ENCODE measurements at regions not wholly inside any gene's neighbourhood (a gene's known extent, or its start where the extent isn't known, plus 50 kb on each side); places are given as distances from the start of the nearest gene placed in this dataset.

- DNase-seq: no peak
Measured at GRCh38 chr6:104305206-104305605, 554.5 kb downstream of the HACE1 start.

DNA sequence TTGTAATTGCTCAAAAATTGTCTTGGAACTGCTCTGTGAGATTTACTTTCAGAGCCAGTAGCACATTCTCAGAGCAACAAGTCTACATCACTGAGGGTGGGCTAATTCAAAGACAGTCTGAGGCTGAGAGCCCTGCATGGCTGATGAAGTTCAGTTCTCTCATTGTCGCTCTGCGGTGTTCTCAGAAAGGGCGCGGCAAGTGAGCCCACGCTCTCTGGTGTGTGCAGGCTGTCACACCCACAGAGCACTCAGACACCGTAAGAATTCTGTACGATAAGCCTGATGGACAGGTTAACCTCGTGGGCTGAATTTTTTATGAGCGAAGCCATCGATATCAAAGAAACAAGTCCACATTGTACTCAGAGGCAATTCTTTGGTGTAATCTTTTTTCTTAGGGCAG, 557.8 kb downstream of the HACE1 start:
- DNase-seq: no peak

GRCh38 chr6:104286641-104287040, 573.1 kb downstream of the HACE1 start:
- DNase-seq: no peak

GRCh38 chr6:104284872-104285271, 574.8 kb downstream of the HACE1 start:
- no peak for DNase-seq

DNA sequence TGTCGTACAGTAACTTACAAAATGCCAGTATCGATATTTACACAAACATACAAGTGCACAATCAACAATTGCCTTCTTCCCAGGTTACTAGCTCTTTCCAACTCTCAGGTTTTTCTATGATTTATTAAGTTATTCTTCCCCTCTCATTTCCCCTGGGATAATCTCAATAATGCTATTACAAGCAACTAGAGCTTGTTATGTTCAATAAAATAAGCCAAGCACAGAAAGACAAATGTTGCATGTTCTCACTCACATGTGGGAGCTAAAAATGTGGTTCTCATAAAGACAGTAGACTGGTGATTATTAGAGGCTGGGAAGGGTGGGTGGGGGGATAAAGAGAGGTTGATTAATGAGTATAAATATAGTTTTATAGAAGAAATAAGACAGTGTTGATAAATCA, 577.1 kb downstream of the HACE1 start:
- no peak for DNase-seq

GRCh38 chr6:104281370-104281769, 578.3 kb downstream of the HACE1 start:
- no peak for DNase-seq

GRCh38 chr6:104268389-104268788, 591.3 kb downstream of the HACE1 start:
- no peak for DNase-seq

- DNase-seq: no peak
Measured at GRCh38 chr6:104266922-104267321, 592.8 kb downstream of the HACE1 start.

- no peak for DNase-seq
Measured at GRCh38 chr6:104256646-104257045, 603.1 kb downstream of the HACE1 start.

- no peak for DNase-seq
Measured at GRCh38 chr6:104253236-104253635, 606.5 kb downstream of the HACE1 start.

DNA sequence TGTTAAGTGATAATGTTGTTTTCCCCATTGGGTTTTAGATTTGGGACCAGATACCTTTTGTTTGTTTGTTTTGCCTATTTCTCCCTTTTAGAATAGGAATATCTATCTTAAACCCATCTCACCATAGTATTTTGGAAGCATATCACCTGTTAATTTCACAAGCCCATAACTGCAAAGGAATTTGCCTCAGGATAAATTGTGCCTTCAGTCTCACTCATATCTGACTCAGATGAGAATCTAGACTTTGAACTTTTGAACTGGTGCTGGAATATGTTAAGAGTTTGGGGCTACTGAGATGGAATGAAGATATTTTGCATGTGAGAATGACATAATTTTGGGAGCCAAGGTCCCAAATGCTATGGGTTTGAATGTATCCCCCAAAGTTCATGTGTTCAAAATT, 607.4 kb downstream of the HACE1 start:
- no peak for DNase-seq

GRCh38 chr6:104251651-104252050, 608.1 kb downstream of the HACE1 start:
- no peak for DNase-seq

DNA sequence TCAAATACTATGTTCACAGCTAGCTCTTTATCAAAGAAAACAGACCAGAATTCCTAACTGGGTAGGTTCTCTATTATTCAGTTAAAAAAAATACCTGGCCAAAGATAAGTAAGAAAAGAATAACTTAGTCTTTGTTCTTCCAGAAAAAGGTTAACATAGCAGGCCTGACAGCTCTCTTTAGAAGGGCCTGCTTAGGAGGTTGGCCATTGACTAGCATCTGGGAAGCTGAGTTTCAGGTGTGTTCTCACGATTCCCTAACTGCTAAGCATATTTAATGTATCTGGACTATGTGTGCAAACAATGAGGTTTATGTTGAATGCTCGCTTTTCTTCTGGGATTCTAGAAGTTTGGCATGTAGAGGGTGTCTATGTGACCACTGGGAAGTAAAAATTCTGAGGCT, 618.9 kb downstream of the HACE1 start:
- no peak for DNase-seq

DNA sequence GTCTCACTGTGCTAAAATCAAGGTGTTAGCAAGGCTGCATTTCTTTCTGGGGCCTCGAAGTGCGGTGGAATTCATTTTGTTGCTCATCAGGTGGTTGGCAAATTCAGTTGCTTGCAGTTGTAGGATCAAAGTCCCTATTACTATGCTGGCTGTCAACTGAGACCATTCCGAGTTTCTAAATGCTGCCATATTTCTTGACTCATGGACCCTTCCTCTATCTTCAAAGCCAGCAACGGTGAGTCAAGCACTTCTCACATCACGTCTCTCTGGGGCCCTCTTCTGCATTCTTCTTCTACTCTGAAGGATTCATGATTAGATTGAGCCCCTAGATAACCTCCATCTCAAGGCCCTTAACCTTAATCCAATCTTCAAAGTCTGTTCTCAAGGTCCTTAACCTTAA, 619.7 kb downstream of the HACE1 start:
- no peak for DNase-seq

- no peak for DNase-seq
Measured at GRCh38 chr6:104229057-104229456, 630.7 kb downstream of the HACE1 start.

DNA sequence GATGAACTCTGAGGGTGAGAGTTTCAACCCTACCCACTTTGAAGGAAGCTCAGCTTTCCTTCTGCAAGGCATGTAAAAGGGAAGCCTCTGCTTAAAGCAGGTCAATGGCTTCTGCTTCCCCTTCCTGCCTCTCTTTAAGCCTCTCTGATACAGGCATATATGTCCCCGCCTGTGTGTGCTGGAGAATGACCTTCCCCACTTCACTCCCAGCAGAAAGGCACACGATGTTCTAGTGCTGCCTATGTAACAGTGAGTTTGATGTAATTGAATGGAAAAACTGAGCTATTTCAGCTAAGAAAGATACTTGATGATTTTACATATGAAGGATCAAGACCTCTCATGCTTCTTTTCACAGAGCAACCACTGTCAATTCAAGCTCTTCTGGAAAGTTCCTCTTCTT, 632.2 kb downstream of the HACE1 start:
- DNase-seq: no peak

DNA sequence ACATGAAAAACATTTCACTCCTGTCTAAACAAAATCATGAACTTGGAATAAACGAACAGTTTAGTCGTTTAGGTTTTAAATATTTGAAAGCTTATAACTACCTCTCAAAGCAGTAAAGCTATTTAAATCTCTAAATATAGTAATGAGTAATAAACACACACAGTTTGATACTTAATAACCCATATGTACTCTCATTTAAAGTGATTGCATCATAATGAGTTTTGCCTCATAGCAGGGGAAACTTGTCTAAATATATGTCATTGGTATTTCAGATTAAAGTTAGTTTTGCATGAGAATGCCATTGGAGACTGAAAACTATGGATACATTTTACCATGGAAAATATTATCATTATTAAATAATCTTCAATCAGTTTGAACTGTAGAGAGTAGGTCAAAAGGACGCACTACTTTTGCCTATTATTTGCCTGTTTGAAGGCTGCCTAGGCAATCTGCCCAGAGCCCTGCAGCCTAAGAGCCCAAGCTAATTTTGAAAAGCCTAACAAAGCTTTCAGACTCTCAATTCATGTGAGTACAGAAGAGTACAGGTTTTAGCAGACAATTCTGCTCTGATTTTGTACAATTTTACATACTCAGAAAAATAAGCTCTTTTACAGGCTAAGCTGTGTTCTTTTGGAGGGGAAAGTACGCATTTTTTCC, 632.8 kb downstream of the HACE1 start:
- DNase-seq: no peak

- DNase-seq: no peak
Measured at GRCh38 chr6:104218116-104218515, 641.6 kb downstream of the HACE1 start.

DNA sequence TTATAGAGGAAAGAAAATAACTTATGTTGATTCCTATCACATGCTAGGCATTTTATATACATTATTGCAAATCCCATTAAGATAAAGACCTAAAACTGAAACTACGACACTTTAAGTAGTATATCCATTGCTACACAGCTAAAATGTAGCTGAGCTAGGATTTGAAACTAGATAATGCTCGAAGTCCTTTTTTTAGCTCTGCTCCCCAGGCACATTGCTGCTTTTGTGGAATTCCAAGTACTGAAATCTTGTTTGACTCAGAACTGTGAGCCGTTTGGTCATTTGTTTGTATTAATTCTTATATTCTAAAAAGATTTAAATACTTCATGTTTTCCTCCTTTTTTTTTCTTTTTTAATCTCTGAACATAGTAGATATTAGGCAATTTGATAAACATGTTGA, 644.8 kb downstream of the HACE1 start:
- no peak for DNase-seq

GRCh38 chr6:104212977-104213668, 646.6 kb downstream of the HACE1 start:
- peak in 1 of 2 experiments; percentile 44 for DNase-seq

DNA sequence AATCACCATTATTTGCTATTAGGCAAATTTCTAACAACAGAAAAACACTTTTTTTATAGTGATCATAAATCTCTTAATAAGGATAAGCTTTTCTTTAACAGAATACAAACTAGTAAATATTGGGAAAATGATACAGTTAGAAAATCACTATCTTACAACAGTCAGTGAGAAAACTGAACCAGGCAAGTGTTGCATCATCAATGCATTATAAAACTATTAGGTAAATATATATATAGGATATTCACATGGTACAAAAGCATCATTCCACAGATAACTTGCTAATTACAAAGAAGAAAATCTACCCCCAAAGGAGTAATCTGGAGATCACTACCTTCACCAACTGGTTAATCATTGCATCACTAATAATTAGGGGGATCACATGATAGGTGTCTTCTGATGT, 652.1 kb downstream of the HACE1 start:
- no peak for DNase-seq

- DNase-seq: no peak
Measured at GRCh38 chr6:104201557-104201956, 658.2 kb downstream of the HACE1 start.

DNA sequence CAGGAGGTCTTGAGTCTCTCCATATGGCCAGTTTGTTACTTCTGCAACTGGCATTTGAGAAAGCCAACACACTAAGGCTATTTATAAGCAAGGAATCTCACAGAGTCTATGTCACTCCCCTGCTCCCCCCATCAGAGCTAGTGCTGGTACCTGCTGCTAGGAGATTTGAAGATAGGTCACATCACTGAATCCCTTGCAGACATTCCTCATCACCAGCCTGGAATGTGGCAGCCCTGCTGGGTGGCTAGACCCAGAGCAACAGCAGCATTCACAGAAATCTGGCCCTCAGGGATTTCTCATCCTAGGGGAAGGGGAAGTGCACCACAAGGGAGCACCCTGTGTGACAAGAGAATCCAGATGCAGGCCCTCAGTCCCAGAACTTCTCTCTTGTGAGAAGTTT, 672.1 kb downstream of the HACE1 start:
- DNase-seq: no peak

DNA sequence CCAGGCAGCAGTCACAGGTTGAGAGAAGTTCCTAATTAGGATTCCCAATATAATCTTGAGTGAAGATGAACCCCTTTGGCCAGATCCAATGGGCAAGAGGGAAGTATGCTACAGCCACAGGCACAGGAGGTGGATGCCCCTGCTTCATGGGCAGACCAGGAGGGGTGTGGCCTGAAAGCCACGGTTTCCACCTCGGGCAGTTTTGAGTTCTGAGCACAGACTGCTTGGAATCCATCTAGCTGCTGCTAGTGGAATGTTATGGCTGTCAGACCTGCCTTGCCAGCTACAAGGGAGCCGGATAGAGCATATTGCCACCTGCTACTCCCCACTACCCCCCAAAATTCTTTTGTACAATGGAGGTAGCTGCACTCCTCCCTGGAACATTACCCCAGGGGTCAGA, 672.9 kb downstream of the HACE1 start:
- DNase-seq: no peak
